Gastroesophageal sphincter (tissue), 3 donors: ENCODE measurements at regions not wholly inside any gene's neighbourhood (a gene's known extent, or its start where the extent isn't known, plus 50 kb on each side); places are given as distances from the start of the nearest gene placed in this dataset.

Experiments used
- CTCF ChIP-seq, 4 experiments: fragments of 200-600 bp in 2 of 4; fragments of 450-650 bp in 2 of 4; sonication (generic) in 1 of 4; IDR thresholded peaks; one replicate each; pipeline ENCODE4 v1.5.1; 2017 to 2019; ENCODE audit warnings: antibody characterized with exemption in 4 of 4, mild to moderate bottlenecking in 2 of 4, moderate library complexity in 2 of 4
- EP300 ChIP-seq: sonication (generic); formaldehyde crosslinking; IDR thresholded peaks from one replicate; pipeline ENCODE4 v1.6.1; 2017; ENCODE audit warnings: antibody characterized with exemption, mild to moderate bottlenecking
- POLR2A ChIP-seq, 2 donors: fragments of 450-650 bp; IDR thresholded peaks; one replicate each; pipeline ENCODE4 v1.6.1; 2017; ENCODE audit warnings: antibody characterized with exemption in 2 of 2, mild to moderate bottlenecking in 2 of 2, moderate library complexity in 1 of 2

GRCh38 chr19:28985201-28985600, 227.8 kb downstream of the UQCRFS1 start:
- TF ChIP-seq CTCF (IDR thresholded peaks at IDR 0.05) (no peak), POLR2A (IDR thresholded peaks at IDR 0.05) (no peak), EP300 (no peak)
